GM19463 (cell line): ENCODE measurements at regions not wholly inside any gene's neighbourhood (a gene's known extent, or its start where the extent isn't known, plus 50 kb on each side); places are given as distances from the start of the nearest gene placed in this dataset.

Experiments used
- ATAC-seq: cut with Tn5 transposase; IDR thresholded peaks from one replicate; pipeline ENCODE4 v1.9.1; 2021; ENCODE audit warnings: mild to moderate bottlenecking, moderate library complexity; ENCODE audit not compliant: unreplicated experiment

DNA sequence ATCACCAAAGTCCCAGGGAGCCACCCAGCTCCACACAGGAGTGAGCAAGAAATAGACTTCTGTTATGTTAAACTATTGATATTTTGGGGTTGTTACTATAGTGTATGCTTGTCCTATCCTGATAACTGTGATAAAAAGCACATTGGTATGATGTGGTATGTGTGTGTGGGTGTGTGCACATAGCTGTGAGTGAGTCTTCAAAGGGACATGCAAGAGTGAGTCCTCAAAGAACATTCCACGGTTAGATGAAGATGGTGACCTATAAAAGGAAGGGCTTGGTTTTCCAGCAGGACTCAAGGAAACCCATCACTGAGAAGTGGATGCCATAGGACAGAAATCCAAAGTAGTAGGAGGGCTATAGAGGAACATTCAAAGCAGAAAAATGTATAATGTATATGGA is 342.9 kb downstream of the TSN start:
- no peak for ATAC-seq

DNA sequence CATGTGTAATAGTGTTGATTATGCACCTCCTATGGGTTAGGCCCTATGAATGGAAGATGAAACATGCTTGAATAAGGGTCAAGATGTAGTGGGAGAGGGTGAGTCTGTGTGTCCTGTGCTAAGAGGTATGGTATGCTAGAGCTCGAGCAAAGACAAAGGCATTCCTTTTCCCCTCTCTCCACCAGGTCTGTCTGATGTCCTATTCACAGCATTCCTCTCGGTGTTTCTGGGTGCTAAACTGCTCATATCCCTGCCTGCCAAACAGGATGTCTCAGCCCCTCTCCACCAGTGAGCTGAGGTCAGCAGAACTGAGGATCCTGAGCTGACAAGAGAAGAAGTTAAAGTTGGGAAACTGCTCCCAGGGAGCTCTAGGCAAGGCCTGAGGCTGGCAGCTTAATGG is 344.9 kb downstream of the TSN start:
- ATAC-seq = no peak

DNA sequence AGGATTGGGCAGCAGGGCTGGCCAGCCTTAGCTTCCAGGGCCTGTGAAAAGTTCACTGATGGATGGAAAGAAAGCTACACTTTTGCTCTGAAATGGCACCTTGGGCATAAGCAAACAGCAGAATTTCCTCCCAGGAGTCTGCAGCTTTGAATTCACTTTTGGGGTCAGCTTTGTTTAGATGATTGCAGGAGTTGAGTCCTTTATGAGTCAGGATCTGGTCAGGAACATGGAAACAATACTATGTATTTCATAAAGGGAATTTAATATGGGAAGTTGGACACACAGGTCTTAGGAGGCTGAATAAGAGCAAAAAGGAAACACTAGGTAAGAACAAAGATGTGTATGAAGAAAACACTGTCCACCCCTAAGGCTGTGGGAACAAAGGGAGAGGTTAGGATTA is 345.3 kb downstream of the TSN start:
- no peak for ATAC-seq

DNA sequence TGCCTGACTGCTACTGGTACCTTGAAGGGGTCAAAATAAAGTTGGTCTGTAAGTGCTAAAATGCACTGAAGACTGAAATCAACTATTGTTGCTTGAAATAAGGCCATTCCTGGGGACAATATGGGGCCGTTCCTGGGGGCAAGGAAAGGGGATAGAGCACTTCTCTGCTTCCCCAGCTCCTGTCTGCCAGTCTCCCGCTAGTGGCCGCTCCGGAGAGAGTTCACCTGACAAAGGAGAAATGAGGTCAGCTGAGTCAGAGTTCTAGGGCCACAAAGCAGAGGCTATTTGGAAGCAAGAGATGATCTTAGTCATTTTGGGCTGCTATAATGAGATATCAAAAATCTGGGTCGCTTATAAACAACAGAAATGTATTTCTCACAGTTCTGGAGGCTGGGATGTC is 345.9 kb downstream of the TSN start:
- ATAC-seq = no peak

DNA sequence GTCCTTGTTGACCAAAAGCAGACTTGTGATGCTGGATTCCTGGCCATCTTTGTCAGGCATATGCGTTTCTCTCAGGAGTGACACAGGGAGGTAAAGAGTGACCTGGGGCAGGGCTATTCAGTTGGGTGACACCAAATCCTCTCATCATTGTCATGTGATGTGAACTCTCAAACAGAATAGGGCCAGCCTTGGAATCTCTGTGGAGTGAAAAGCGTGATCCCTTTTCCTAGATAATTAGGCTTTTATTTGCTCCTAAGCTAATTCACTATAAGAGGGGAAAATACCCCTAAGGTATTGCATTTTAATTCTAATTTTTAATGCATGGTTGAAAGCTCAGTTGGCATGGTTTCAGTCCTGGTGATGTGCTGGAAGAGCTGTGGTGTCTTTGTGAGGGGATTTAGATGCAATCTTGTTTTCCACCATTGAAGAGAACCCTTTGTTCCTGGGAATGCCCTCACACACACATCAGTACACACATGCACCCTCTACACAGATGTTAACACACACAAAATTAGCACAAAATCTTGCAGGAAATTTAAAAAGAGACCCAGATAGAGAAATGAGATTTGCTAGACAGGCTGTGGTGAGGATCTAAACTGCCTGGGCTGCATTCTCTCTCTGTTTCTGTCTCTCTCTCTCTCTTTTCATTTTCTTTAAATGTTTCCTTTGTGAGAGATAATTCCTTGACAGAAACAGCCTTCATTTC is 349.9 kb downstream of the TSN start:
- no peak for ATAC-seq

DNA sequence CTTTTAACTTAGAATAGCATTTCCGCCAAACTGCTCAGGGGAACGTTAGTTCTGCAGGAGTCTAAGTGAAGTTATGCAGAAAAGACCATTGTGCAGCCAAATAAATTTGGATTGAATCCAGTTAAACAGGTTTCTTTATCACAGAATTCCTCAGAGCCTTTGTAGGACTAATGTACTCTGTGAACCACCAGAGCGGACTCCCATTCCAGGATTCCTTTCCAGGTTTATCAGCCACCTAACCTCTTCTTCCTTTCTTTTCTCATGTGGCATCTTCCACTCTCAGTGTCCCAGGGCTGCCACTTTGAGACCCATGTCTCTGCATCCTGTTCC is 350.4 kb downstream of the TSN start:
- no peak for ATAC-seq

DNA sequence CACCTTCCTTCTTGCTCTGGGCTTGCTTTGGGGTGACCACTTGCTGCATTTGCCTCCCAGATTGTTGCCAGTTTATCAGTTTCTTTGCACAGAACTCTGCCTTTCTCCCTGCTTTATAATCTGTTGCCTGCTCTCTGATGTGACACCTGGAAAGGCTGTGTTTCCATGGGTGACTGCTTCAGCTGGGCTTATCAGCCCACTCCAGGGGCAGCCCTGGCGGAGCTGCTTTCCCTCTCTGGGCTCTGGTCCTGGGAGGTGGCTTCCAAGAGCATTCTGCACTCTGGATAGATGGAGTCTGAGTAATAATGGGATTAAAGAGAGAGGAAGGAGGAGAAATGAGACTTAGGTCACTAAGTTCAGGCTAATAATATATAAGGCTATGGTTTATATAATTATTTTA is 352.7 kb downstream of the TSN start:
- ATAC-seq = no peak

DNA sequence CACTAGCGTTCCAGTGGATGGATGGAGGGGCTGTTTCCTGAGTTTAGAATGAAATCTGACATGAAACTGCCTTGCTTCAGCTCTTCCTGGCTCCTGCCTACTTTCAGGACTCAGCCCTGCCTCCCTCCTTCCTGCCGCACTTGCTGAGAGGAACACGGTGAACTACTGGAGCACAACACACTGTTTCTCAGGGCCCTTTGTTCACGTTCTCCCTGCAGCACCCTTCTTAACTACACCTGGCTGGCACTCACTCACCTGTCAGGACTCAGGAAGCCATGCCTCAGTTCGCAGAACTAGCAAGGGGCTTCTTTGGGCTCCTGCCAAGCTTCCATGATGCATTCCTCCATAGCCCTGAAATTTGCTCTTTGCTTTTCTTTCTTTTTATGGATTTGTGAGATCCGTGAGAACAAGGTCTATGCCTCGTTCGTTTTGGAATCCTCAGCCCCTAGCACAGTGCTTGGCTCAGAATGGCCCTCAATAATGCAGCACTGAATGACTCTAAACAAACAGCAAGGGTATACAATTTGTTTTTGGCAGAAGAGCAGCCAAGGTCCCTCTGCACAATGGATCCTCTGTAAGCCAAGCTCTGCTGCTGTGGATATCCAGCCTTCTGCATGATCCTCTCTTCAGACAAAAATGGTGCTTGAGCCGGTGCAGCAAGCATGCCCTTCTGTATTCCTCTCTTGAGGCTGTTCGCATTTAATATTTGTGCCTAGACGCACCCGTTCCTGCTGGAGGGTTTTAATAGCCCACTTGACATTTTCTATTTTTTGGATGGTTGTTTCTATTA is 357.0 kb downstream of the TSN start:
- no peak for ATAC-seq

DNA sequence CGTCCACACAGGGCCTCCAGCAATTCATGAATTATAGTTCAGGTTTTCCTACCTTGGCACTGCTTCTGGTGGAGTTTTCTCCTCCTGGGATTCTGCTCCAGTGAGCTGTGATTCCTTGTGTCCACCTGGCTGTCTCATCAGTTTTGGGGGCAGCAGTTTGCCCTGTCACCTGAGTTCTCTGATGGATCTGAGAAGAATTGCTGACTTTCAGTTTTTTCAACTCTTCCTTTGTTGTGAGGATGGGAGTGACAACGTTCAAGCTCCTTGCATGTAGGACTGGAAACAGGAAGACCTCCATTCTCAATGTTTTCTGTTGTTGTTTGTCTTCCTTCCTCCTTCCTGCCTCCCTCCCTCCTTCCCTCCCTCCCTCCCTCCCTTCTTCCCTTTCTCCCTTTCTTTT is 359.0 kb downstream of the TSN start:
- ATAC-seq = no peak

DNA sequence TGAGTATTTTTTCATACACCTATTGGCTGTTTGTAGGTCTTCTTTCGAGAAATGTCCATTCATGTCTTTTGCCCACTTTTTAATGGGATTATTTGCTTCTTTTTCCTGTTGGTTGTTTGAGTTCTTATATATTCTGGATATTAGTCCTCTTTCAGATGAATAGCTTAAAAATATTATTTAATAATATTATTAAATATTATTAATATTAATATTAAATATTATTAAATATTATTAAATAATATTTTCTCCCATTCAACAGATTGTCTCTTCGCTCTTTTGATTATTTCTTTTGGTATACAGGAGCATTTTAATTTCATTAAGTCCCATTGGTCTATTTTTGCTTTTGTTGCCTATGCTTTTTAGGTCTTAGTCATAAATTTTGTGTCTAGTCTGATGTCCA is 361.9 kb downstream of the TSN start:
- no peak for ATAC-seq

DNA sequence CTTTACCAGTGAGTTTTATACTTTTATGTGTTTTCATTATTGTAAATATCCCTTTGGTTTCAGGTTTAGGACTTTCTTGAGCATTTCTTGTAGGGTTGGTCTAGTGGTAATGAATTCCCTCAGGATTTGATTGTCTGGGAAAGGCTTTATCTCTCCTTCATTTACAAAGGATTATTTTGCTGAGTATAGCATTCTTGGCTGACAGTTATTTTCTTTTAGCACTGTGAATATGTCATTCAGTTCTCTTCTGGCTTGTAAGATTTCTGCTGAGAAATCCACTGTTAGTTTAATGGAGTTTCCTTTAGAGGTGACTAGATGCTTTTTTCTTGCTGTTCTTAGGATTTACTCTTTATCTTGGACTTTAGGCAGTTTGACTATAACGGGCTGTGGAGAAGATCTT is 373.9 kb downstream of the TSN start:
- ATAC-seq = no peak

DNA sequence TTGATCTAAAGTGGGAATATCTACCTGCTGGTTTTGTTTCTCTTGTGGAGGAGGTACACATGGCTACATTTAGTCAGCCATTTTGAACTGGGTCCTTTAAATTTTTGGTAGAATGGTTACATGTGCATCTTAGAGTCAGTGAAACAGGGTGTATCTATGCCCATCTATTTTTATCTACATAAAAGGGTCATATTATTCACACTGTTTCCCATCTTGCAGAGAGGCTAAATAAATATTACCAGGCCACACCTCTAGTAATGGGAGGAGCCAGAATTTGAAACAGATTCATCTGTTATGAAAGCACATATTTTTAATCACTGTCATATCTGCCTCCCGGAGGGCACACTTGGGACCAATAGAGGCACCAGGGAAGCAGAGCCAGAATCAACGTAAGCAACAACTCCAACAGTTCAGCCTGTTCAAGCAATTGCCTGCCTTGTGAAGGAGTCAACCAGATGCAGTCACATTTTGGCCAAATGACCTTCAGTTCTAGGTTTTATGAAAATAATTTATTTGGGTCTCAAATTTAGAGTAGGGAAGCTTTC is 376.8 kb downstream of the TSN start:
- ATAC-seq = no peak

DNA sequence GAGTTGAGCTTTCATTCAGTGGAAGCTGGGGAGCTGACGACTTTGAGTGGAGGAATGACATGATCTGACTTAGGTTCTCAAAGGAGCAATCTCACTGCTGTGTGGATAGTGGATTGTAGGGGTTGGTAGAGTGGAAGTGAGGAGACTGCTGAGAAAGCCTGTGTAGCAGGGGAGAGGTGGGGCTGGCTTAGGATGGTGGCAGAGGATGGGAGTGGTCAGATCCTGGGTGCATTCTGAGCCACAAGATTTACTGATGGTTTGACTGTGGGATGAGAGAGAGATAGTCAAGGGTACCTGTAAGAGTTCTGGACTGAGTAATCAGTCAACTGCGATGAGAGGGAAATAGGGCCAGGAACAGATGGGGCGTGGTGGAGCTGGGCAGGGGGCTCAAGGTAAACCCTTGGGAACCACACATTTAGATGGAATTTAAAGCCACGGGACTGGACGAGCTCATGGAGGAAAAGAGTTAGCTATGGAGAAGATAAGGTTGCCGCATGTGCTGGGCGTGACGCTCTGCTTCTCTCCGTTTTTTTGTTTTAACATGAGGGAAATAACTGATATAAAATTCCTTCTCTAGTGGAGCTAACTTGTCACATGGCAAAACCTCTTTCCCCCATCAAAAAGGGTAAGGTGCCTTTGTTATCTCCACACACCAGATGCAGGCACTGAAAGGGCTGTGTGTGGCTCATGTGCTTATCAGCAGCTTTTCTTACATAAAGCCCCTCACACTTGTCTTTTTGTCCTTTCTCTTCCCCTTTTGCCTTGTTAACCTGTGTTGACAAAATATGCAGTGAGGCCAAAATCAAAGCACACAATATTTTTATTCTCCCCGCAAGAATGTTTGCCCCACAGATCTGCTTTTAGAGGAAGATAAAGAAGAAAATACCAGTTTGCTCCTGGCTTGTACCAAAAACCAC is 379.8 kb downstream of the TSN start:
- ATAC-seq = no peak

DNA sequence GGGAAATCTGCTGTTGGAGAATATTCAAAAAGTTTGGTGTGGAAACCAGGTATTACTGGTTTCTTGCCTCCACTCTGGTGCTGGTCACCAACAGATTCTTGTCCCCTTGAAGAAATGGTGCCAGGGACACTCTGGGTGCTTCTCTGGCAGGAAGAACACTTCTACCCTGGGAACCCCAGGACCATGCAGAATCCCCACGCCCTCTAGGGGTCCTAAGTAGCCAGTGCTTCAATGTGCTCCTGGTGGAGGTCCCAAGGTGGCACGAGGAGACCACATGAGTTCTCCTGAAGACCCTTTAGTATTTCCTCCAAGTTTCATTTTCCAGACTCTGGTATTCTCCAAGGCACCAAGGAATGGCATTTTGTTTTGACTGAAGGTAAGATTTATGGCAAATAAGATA is 380.6 kb downstream of the TSN start:
- peak; percentile 89 for ATAC-seq

DNA sequence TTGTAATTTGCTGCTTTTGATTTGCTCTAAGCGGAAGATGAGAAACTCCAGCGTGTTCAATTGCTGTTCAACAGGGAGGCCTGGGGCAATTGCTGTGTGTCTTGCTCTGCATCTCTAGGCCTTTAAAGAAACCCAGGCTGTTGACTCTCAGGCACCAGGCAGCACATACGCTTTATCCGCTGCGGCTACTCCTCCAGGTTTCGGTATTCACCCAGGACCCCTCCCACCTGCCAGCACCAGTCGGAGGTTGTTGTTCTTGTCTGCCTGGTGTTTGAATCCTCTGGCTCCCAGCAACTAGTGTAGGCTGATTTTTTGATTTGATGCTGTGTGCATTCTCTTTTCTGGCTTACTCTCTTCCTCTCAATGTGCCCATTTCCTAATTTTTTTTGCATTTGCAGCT is 383.1 kb downstream of the TSN start:
- ATAC-seq = no peak

DNA sequence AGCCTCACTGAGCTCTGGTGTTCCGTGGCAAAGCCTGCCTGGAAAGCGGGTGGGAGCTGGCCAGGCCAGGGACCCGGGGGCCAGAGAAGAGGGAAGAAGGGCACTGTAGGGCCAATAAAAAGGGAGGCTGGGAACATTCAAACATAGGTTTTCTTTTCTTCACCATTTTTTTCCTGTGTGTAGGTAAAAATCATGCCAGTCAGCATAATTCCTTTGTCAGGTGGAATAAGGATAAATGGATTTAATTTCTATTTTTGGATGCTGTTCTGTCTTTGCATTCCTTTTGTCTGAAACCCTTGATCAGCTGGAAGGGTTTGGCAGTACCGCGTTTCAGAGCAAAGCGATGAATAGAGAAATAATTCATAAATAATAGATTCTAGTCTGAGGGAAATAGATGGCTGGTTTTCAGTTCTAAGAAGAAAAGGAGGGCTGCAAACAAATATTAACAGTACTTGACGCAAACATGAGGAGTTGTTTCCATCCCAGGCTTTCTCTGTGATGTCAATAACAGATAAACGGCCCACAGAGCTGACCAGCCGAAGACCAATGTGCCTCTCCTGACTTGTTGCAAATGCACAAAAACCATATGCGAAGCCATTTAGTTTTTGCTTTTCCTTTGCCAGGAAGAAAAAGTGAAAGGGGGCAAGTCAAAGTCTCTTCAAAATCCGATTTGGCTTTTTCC is 384.4 kb downstream of the TSN start:
- no peak for ATAC-seq

DNA sequence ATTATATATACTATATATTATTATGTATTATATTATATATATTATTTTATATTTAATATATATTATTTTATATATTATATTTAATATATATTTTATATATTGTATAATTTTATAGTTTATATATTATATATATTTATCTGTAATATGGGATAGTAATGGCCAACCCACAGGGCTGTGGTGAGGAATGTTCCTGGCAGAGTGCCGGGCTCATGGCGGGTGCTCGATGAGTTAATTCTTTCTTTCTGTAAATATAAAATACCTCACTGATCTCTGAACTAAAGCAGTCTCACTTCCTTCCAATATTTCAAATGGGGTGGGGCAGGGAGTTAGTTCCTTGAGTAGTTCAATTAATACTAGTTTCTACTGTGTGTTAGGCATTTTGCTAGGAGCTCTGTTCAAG is 389.4 kb downstream of the TSN start:
- no peak for ATAC-seq

DNA sequence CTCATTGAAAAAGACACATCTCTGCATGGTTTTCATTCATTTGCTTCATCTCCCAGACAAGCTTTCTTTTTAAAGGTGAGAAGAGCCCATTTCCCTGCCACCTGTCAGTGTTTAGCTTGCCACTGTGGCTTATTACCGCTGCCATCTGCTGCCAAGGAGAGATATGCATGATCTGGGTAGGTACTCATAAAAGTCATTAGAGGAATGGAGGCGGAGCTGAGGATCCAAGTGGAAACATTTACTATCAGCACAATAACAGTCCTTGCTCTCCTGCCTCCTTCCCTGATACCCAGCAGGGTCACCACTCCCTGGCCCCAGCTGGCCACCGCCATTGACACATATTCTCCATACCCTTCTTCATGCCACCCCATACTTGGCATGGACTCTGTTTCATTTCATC is 390.4 kb downstream of the TSN start:
- no peak for ATAC-seq

DNA sequence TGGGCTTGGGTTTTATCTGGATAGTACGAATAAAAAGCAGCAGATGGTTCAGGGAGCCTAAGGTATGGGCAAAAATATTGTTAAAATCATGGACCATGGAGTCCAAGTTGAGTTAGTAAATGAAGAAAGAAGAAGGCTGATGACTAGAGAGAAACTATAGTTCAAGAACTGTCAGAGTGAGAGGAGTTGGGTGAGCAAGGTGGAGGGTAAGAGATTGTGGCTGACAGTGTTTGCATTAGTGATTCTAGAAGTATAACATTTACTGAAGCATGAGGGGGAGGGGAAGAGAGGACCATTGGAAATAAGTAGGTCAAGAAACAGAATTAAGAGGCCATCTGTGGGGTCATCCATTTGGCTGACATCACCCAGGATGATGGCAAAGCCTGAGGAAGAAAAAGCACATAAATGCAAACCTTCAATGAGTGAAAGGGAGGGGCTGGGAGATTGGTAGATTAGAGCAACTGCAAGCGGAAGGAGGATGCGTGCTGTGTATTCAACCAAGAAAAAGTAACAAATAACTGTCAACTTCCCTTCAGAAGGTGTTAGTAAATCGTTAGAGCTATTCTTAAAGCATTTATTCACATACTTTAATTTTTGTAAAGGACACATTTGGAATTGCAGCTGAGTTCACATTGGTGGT is 392.8 kb downstream of the TSN start:
- ATAC-seq = no peak

DNA sequence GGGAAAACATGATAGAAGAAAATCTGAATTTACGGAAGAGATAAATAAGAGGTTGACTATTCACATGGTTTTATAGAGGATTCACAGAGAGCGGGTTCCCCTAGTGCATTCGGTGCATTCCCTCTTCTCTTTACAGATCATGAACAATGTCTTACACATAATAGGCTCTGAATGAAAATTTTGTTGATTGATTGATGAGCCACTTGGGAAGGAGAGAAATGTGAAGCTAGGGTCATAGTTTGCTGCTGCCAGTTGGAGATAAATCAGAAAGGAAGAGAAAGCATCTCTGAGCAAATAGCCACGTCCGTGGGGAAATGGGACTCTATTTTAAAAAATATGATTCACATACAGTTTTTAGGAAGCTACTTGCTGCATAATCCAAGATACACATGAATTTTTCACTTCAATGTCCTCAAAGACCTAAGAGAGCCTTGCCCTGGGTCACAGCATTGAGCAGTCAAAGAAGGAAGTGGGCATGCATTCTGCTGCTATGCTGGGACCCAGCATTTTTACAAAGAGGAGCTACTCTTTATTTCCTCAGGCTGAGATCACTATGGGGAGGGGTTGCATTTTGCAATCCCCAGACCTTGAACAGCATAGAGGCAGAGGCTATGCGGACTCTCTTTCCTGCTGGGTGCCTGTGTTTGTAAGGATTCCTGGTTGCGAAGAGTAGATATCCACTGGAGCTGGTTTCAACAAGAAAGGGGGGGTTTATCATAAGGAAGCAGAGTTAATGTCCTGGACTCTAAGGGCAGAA is 395.3 kb downstream of the TSN start:
- ATAC-seq = no peak
